GM21717 (cell line): ENCODE measurements at regions not wholly inside any gene's neighbourhood (a gene's known extent, or its start where the extent isn't known, plus 50 kb on each side); places are given as distances from the start of the nearest gene placed in this dataset.

Source experiments
- ATAC-seq: cut with Tn5 transposase; IDR thresholded peaks from one replicate; pipeline ENCODE4 v1.9.1; 2021; ENCODE audit warnings: mild to moderate bottlenecking, moderate library complexity; ENCODE audit not compliant: unreplicated experiment

DNA sequence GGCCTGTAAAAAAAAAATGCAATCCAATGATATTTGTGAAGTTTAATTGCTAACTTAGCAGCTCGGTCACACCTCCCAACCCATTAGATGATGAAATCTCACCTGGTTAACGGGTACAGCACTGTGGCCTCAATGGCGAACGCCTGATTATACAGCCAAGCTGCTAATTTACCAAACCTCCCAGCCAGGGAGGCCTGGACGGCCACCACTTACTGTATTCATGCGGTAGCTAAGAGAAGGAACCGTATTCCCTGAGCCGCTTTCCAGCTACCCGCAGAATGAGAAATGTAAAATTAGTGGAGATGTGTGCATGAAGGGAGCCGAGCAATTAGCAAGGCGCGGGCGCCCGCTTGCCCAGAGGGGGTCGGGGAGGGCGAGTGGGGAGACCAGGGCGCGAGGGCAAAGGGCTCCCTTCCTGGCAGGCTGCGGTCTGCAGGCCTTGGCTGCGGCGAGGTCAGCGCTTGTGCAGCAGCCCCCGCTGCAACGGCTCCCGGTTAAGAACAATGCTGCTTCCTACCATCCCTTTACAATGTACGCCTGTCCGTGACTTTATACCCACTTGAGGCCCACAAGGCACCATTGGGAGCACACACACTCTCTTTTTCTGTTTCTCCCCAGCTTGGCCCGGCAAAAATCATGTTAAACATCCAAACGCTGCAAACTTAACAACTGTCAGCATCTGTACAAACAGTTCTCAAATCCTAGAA lies 70.4 kb upstream of the TBCA start:
- no peak for ATAC-seq

DNA sequence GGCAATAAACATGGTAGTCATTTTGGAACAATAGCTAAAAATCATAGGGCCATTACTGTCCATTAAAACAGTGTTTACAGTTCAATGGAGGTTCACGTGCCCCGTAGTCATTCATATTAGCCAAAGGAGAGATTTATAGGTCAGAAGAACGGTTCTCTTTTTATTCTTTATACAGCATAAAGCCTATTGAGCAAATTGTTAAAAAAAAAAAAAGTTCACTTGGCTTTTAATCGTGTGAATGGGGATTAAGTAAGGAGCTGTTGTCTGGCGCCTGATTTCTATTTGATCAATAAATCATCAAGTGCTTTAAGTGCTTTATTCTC lies 69.1 kb upstream of the TBCA start:
- no peak for ATAC-seq

DNA sequence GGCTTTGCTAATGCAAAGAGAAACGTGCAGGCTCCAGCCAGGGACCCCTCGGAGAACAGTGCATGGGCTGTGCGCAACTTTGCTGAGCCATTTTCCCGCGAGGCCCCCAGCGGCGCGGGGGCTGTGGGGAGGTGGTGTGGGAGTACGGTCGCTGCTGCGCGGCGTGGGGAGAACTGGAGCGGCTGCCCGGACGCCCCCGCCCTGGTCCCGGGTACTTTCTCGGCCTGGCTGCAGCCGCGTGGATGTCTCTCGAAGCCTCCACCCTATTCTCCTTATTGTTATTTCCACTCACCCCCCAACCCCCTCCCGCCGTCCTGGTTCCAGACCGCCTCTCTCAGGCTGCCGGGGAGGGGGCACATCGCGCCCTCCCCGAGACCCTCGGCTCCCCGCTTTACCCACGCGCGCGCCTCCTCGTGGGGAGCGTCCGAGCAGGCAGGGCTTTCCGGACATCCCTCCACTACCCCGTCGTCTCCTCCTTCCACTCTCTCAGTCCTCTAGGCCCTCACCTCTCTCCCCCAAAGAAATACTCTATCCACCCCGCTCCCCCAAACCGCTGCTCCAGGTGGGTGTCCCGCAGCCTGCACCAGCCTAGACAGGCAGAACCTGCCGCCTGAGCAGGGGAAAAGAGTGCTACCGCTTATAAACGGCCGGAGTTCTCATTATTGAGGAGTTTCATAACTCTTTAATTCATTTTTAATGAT lies 68.6 kb upstream of the TBCA start:
- no peak for ATAC-seq

DNA sequence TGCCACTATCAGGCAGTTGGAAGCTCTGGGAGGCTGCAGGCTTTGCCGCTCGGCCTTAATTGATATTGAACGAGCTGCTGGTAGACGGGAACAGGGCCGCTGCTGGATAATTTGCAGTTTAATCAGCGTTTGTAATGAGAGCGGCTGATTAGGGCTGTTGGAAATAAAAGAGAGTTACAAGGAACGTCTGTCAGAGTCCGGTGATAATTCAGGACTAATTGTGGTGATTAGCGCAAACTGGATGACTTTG lies 68.2 kb upstream of the TBCA start:
- ATAC-seq, result no peak

DNA sequence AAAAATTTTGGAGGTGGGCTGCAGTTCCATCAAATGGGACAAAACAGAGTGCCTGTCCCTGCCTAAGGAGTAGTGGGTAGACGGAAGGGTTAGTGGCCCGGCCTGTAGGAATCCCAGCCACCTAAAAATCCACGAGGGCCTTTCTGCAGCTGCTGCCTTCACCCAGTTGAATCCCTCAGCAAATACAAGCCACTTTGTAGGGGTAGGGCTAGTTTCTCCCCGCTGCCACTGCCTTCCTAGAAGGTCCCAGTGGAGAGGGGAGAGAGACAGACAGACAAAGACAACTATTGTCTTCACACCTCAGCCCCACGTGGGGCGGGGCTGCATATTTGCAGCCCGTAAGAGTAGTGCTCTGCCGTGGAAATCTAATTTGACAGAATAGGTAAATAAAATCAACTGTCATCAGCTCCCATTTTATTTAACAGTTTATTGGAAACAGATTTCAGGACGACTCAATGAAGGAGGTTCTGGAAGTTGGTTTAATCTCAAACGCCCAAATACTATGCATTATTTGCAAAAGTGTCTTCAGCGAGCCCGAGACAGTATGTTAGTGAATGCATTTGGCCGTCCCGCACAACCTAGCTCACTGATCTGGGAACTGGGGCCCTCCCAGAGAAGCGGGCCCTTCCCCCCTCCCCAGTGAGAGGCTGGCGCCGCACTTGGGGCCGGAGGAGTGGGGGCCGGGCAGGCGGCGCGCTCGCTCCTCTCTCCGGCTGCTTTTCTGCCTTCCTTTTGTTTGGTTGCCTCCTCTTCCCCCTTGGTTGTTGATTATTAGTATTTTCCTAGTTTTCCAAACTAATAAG lies 67.6 kb upstream of the TBCA start:
- no peak for ATAC-seq

DNA sequence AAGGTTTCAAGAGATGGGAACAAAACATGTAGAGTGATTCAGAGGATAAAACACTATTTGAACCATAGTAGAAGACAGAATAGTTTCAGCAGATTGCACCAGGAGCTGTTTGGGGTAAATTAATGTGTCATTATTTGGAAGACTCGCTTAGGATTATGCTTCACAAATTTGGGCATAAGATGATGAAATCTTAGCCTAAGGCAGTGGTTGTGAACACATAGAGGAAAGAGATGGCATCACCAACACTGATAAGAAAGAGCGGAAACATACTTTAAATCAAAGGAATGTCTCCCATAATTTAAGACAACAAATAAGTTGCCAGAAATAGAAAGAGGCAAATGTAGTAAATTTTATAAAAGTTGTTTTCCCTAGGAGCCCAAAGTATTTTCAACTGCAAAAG lies 66.1 kb upstream of the TBCA start:
- no peak for ATAC-seq

DNA sequence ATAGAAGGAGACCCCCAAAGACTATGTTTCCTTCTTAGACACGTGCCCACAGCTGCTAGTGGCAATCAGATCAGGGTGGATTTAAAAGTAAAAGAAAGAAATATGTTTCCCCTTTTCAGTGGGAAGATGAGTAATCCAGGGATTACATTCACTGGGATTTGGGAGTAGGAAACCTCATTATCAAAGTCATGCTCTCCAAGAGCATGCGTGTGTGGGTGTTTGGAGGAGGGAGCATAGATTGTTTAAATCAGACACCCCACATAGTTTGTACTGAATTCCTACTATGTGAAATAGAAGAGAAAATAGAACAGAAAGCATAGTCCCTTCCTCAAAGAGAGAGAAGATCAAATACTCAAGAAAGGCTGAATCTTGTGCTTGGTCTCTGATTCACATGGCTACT lies 65.5 kb upstream of the TBCA start:
- ATAC-seq, result no peak

DNA sequence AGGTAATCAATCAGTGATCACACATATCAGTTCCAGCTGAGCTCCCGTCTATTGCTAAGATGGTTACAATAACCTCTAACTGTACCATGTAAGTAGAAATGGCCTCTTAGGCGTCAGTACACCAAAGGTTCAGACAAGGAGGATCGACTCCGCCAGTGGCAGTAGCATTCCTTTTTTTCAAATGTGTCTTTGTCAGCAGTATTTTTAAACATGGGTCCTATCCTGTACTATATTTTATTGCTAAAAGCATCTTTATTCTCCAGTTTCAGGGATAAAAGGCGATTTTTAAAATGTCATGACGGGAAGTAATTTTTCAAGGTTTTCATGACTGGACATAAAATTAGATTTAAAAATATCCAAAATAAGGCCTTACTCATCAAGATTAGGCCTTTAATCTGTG lies 64.8 kb upstream of the TBCA start:
- ATAC-seq, result no peak

DNA sequence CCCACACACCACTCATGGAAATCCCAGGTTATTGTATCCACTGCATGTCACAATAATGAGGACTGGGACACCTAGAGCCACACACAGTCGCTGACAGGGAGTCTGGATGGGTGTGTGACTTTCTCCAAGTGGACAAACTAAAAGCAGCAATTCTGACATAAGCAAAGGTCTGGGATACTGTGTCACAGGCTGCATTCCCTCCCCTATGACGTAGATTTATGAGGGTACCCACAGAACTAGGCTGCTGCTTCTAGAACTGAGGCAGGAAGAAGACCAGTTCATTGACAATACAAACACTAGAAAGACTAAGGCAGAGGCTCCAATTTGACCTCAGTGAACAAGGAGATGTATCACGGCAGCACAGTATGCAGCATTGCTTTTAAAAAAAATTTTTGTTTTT lies 63.6 kb upstream of the TBCA start:
- ATAC-seq, result no peak

DNA sequence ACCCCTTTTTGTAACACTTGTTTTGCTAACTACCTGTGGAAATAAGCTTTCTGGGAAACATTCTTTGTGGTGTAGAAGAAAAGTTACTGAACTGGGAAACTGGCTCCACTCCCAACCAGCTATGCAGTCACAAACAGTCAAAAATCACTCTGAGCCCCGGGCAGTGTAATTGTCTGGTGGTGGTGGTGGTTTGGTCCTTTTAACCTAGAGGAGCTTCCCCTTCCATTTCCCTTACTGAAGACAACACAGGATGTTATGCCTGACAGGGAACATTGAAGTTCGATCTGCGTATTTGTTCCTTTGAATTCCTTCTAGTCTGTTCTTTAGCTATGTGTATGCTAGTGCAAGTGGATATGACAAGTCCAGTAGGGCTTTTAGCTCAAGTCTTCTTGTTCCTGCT lies 56.8 kb upstream of the TBCA start:
- no peak for ATAC-seq

DNA sequence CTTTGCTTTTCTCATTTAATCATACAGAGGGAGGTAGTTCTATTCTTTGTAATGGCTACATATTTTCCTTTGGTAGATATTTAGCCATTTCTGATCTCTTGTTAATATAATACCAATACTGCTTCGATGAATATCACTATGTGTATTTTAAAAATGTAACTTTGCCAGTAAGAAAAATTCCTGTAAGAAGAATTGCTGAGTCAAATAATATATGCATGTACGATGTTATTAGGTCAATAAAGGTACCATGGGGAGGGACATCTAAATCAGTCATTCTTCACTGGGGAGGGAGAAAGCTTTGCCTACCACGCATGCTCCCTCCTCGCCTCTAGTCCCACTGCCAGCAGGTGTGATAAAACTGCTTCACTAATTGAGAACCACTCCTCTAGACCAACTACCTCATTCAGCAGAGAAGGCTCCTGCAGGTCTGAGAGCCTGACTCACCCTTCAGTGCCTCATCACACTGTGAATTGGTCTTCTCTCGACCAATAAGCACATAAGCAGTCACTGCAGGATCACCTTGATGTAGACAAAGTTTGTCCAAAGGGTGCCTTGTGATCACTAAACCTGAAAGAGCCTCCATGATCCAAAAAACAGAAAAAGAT lies 56.1 kb upstream of the TBCA start:
- ATAC-seq, result no peak

DNA sequence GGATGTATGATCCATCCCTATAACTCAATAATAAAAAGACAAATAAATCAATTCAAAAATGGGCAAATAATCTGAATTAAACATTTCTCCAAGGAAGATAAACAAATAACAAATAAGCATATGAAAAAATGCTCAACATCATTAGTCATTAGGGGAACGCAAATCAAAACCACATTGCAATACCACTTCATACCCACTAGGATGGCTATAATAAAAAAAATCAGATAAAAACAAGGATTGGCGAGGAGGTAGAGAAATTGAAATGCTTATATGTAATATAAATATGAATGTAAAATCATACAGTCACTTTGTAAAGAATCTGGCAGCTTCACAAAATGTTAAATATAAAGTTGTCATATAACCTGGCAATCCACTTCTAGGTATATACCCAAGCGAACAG lies 52.3 kb upstream of the TBCA start:
- no peak for ATAC-seq
